HG03108 (cell line): ENCODE measurements at regions not wholly inside any gene's neighbourhood (a gene's known extent, or its start where the extent isn't known, plus 50 kb on each side); places are given as distances from the start of the nearest gene placed in this dataset.

Experiments
- ATAC-seq: cut with Tn5 transposase; IDR thresholded peaks from one replicate; pipeline ENCODE4 v1.9.1; 2021; ENCODE audit warnings: moderate library complexity; ENCODE audit not compliant: unreplicated experiment

GRCh38 chr15:62727501-62727900, 315.0 kb upstream of the TPM1 start:
- ATAC-seq = no peak

- ATAC-seq = no peak
Measured at GRCh38 chr15:62730825-62731224, 311.7 kb upstream of the TPM1 start.

- no peak for ATAC-seq
Measured at GRCh38 chr15:62732078-62732477, 310.5 kb upstream of the TPM1 start.

- ATAC-seq = no peak
Measured at GRCh38 chr15:62734706-62735105, 307.8 kb upstream of the TPM1 start.

GRCh38 chr15:62736756-62737155, 305.8 kb upstream of the TPM1 start:
- ATAC-seq = no peak

- no peak for ATAC-seq
Measured at GRCh38 chr15:62737551-62737950, 305.0 kb upstream of the TPM1 start.

GRCh38 chr15:62739082-62739481, 303.5 kb upstream of the TPM1 start:
- no peak for ATAC-seq

GRCh38 chr15:62739507-62739906, 303.0 kb upstream of the TPM1 start:
- ATAC-seq = no peak

- no peak for ATAC-seq
Measured at GRCh38 chr15:62740141-62741004, 302.2 kb upstream of the TPM1 start.

GRCh38 chr15:62741106-62741505, 301.4 kb upstream of the TPM1 start:
- ATAC-seq = no peak

GRCh38 chr15:62742409-62743171, 300.0 kb upstream of the TPM1 start:
- ATAC-seq = no peak

GRCh38 chr15:62745621-62746225, 296.8 kb upstream of the TPM1 start:
- ATAC-seq = no peak

GRCh38 chr15:62748196-62748595, 294.4 kb upstream of the TPM1 start:
- ATAC-seq = no peak

- ATAC-seq = no peak
Measured at GRCh38 chr15:62749036-62749815, 293.3 kb upstream of the TPM1 start.

- no peak for ATAC-seq
Measured at GRCh38 chr15:62750471-62750870, 292.1 kb upstream of the TPM1 start.

GRCh38 chr15:62752657-62753517, 289.7 kb upstream of the TPM1 start:
- ATAC-seq = no peak

GRCh38 chr15:62753518-62754221, 288.9 kb upstream of the TPM1 start:
- ATAC-seq = no peak

GRCh38 chr15:62756326-62756994, 286.1 kb upstream of the TPM1 start:
- ATAC-seq = no peak

GRCh38 chr15:62756995-62757360, 285.6 kb upstream of the TPM1 start:
- no peak for ATAC-seq
